ENCODE measurements at regions not wholly inside any gene's neighbourhood (a gene's known extent, or its start where the extent isn't known, plus 50 kb on each side); places are given as distances from the start of the nearest gene placed in this dataset.
"Not testable (repeated sequence)": the region's sequence is repeated elsewhere in the genome, so short reads cannot be mapped to it uniquely, and the experiment has no call there.

DNA sequence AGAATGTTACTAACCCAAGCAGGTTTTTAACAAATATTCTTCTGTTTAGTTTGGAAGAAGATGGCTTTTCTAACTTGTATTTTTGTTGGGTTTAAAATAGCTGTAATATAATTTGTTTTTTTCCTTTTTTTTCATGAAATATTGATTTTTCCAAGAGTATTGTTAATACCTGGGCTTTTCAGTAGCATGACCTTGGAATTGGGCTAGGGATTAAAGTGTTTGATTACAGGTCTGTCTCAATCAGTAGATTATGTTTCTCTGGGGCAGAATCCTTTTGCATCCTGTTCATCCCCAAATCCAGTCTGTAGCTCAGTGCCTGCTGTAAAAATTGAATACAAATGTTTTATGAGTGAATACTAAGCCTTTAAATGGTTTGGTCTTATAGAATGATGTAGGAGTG, 479.8 kb downstream of the RAPGEF2 start:
- no peak for DNase-seq (ENCODE audit: low read depth in 2 of 2)
- TF ChIP-seq, protein P1, sequence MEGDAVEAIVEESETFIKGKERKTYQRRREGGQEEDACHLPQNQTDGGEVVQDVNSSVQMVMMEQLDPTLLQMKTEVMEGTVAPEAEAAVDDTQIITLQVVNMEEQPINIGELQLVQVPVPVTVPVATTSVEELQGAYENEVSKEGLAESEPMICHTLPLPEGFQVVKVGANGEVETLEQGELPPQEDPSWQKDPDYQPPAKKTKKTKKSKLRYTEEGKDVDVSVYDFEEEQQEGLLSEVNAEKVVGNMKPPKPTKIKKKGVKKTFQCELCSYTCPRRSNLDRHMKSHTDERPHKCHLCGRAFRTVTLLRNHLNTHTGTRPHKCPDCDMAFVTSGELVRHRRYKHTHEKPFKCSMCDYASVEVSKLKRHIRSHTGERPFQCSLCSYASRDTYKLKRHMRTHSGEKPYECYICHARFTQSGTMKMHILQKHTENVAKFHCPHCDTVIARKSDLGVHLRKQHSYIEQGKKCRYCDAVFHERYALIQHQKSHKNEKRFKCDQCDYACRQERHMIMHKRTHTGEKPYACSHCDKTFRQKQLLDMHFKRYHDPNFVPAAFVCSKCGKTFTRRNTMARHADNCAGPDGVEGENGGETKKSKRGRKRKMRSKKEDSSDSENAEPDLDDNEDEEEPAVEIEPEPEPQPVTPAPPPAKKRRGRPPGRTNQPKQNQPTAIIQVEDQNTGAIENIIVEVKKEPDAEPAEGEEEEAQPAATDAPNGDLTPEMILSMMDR (IDR thresholded peaks at IDR 0.05; ENCODE audit: low read depth, low read length): no peak
- no peak overlapping the region for H3K4me3 ChIP-seq (replicated peaks in 1 of 2; ENCODE audit: low read depth in 2 of 2, low read length in 2 of 2)

DNA sequence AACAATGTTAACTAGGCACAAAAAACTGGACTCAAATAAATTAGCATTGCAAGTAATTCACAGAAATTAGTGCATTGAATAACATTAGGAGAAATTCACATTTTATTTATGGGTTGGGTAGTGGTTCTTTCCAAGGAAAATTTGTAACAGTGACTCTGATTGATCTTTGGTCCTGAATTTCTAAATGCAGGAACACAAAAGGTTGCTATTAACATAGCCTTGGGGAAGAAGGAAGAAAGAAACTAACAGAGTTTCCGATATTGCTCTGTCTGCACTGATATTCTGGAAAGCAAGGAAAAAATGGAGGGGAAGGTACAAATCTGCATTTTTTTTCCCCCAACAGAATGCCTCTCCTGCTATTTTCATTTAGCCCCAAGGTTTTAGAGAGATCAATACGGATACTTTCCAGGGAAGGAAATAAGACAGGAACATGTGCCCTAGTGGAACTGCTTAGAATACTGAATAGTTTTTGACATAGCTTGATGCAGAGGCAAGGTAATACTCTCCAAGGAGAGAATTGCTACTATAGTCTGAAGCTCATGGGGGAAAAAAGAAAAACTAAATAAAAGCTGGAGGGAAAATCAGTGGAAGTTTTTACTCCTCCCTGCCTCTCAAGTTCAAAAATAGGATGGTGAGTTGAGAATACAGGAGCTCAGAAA, 490.1 kb downstream of the RAPGEF2 start:
- TF ChIP-seq, protein P1 (IDR thresholded peaks at IDR 0.05; ENCODE audit: low read depth, low read length): no peak
- no peak for DNase-seq (ENCODE audit: low read depth in 2 of 2)
- H3K4me3 ChIP-seq (replicated peaks in 1 of 2; ENCODE audit: low read depth in 2 of 2, low read length in 2 of 2): no peak overlapping the region

DNA sequence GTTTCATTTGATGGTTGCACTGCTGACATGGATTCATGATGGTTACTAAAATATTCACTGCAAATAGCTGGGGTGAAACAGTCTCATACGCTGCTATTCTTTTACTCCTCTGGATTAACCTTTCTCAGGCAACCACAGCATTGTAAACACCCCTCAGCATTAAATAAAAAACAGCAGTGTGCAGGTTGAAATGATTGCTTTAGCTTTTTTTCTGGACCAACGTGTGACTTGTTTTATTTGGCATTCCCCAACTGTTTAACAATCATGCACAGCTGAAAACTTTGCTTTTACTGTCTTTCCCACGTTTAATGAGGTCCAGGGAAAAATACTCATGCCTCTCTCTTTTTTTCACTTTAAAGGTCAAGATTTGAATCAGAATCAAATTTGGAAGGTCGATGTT, 490.8 kb downstream of the RAPGEF2 start:
- H3K4me3 ChIP-seq (replicated peaks in 1 of 2; ENCODE audit: low read depth in 2 of 2, low read length in 2 of 2): no peak overlapping the region
- TF ChIP-seq, protein P1 (IDR thresholded peaks at IDR 0.05; ENCODE audit: low read depth, low read length): no peak
- DNase-seq (ENCODE audit: low read depth in 2 of 2): no peak

DNA sequence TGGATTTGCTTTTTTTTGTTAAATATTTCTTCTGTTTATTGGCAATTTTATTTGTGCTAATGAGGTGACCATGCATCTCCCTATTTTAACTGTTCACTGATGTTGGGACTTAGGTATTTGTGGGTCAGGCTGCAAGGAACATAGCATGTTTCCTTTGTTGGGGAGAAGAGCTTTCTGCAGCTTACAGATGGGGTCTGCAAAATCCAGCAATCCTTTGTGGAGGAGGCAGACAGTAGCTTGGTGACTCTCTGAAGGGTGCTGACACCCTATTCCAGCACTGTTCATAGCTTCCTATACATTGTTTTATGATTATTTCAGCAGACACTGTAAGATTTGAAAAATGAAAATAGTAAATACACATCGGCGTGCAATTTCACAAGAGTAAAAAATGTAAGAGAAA, 491.7 kb downstream of the RAPGEF2 start:
- no peak for DNase-seq (ENCODE audit: low read depth in 2 of 2)
- H3K4me3 ChIP-seq (replicated peaks in 1 of 2; ENCODE audit: low read depth in 2 of 2, low read length in 2 of 2): no peak overlapping the region
- TF ChIP-seq, protein P1 (IDR thresholded peaks at IDR 0.05; ENCODE audit: low read depth, low read length): no peak

DNA sequence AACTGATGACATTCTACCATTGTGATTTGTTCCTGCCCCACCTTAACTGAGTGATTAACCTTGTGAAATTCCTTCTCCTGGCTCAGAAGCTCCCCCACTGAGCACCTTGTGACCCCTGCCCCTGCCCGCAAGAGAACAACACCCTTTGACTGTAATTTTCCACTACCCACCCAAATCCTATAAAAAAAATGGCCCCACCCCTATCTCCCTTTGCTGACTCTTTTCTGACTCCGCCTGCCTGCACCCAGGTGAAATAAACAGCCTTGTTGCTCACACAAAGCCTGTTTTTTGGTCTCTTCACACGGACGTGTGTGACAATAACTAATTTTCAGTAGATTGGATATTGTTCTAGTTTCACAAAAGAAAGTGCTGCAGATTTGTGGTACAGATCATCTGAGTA, 492.2 kb downstream of the RAPGEF2 start:
- DNase-seq (ENCODE audit: low read depth in 2 of 2); H3K4me3 ChIP-seq (replicated peaks in 1 of 2; ENCODE audit: low read depth in 2 of 2, low read length in 2 of 2): not testable (repeated sequence)

DNA sequence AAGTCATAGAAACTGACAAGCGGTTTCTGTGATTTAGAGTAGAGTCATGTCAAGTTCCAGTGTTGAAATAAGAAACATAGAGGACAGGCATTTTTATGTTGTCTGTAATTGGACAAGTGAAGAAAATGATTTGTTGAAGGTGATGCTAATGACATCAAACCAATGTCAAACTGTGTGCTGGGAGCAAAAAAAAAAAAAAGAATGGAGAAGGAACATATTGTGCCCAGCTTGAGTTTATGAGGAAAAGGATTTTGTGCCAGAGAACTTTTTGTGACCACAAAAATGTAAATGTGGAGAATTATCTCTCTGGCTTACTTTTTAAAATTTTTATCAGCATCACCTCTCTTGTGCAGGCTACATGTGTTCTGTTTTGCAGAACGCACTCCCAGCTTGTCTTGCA, 495.7 kb downstream of the RAPGEF2 start:
- DNase-seq (ENCODE audit: low read depth in 2 of 2): no peak
- H3K4me3 ChIP-seq (replicated peaks in 1 of 2; ENCODE audit: low read depth in 2 of 2, low read length in 2 of 2): no peak overlapping the region
- TF ChIP-seq, protein P1 (IDR thresholded peaks at IDR 0.05; ENCODE audit: low read depth, low read length): no peak

DNA sequence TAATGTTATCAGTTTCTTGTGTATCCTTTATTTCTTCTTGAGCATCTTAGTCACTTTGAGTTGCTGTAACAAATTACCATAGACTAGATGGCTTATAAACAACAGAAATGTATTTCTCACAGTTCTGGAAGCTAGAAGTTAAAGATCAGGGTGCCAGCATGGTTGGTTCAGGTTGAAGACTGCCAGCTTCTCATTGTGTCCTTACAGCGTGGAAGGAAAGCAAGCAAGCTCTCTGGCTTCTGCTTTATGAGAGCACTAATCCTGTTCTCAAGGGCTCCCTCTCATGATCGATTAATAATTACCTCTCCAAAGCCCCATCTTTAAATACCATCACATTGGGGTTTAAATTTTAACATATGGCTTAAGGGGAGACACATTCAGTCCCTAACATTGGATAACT, 497.2 kb downstream of the RAPGEF2 start:
- H3K4me3 ChIP-seq (replicated peaks in 1 of 2; ENCODE audit: low read depth in 2 of 2, low read length in 2 of 2): no peak overlapping the region
- DNase-seq (ENCODE audit: low read depth in 2 of 2): no peak
- TF ChIP-seq, protein P1 (IDR thresholded peaks at IDR 0.05; ENCODE audit: low read depth, low read length): no peak
